GM19035 (cell line): ENCODE measurements at regions not wholly inside any gene's neighbourhood (a gene's known extent, or its start where the extent isn't known, plus 50 kb on each side); places are given as distances from the start of the nearest gene placed in this dataset.
"Not testable (repeated sequence)": the region's sequence is repeated elsewhere in the genome, so short reads cannot be mapped to it uniquely, and the experiment has no call there.

Experiments used
- ATAC-seq: cut with Tn5 transposase; IDR thresholded peaks from one replicate; pipeline ENCODE4 v1.9.1; 2021; ENCODE audit not compliant: unreplicated experiment

- no peak for ATAC-seq
Measured at GRCh38 chr11:42674436-42674835, 637.4 kb upstream of the API5 start.

DNA sequence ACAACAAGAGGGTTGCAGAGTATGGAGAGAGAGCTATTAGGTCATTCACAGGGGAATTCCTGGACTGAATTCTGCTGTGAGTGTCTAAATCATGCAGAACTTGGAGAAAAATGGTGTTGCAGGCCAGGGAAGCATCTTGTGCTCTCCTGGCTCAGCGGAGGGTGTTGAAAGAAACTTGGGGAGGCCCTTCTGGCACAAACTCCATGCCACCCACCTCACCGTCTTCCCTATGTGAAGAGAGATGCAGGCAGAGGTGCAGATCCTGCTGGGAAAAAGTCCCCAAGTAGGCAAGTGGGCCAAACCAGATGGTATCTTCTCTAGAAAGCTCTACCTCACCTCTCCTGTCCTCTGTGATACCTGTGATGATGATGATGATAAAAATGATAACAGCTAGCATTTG, 604.3 kb upstream of the API5 start:
- ATAC-seq: no peak

GRCh38 chr11:42709216-42709615, 602.6 kb upstream of the API5 start:
- no peak for ATAC-seq

DNA sequence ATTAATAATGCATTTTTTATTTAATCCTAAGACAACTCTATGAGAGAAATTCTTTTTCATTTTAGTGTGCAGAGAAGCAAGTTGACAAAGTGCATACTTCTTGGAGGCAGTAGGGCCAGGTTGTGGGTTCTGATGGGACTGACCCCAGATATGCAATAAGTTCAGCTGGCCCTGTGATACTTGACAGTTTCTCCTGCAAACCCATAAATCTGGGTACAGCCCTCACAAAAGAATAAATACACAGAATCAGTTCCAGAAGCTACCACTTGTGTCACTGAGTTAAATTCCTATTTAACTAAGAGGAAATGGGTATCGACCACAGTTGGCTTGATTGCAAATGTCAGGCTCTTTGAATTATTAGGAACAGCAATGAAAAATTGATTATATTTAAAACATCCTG, 598.5 kb upstream of the API5 start:
- no peak for ATAC-seq

GRCh38 chr11:42713753-42714152, 598.0 kb upstream of the API5 start:
- no peak for ATAC-seq

DNA sequence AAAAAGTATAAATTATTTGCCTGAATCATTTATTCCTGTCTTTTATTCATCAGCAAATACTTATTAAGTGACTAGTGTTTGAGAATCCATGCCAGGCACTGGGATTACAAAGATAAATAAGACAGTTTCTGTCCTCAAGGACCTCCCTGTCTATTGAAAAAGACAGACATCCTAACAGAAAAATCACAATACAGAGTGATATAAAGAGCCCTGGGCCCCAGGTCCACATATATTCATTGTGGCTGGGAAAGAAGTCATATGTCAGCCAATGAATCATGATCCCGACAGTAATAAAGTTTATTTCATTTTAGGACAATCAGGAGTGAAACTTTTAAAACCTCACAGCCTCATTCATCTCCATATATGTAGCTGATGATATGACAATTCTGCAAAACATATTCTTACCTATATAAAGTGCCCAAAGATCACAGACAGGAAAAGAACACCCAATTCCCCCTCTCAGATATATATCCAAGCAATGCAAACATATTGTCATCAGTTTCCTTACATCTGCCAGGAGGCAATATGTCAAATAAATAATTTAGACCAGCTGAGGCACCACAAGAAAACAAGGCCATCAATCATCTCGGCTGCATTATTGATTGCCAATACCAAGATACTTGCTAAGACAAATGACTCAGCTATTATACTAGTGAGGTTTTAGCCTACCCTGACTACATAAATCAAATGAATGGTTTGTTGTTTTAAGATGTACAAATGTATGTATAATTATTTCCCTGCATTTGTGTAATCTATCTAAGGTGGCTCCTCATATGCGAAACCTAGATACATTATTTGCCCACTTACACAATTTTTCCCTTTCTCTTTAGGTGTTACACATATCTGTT, 590.9 kb upstream of the API5 start:
- no peak for ATAC-seq

GRCh38 chr11:42727879-42728278, 583.9 kb upstream of the API5 start:
- no peak for ATAC-seq

GRCh38 chr11:42762348-42762747, 549.4 kb upstream of the API5 start:
- ATAC-seq: no peak

DNA sequence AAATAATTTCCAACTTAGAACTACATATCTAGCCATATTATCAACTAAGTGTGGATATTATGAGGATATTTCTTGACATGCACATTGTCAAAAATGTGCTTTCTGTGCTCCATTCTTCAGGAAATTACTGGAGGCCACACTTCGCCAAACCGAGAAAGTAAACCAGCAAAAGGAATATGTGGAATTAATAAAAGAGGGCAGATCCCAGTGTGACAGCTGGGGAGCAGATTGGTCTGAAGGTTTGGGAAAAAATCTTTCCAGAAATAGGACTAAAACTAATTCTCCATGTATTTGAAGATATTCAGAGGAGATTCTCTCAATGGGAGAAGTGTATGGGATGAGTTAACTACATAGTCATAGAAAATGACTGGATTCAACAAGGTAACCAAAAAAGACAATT, 546.9 kb upstream of the API5 start:
- ATAC-seq: no peak

GRCh38 chr11:42768576-42768975, 543.2 kb upstream of the API5 start:
- no peak for ATAC-seq

DNA sequence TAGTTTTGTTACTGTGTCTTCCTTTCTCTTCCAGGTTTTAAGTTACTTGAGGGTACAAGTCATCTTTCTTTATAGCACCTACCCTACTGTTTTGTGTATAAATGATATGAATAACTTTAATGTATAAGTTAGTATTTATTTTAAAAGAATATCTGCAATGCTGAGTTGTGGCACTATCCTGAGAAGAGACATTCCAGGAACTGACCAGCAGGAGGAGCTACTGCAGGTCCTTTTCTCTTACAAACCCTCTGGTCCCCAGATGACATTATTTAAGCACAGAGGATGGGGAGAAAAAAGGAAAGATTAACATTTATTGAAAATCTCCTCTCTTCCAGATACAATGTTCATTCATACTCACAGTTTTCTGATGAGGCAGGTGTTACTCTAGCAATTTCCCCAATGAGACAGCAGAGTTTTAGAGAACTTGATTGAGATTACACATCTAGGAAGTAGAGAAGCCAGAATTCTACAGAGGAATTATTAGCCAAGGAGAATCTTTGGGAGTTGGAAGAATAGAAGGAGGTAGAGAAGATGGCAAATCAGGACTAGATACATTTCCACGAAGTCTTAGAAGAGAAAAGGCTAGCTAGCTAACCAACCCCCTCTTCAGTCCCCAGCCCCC, 541.2 kb upstream of the API5 start:
- ATAC-seq: no peak

DNA sequence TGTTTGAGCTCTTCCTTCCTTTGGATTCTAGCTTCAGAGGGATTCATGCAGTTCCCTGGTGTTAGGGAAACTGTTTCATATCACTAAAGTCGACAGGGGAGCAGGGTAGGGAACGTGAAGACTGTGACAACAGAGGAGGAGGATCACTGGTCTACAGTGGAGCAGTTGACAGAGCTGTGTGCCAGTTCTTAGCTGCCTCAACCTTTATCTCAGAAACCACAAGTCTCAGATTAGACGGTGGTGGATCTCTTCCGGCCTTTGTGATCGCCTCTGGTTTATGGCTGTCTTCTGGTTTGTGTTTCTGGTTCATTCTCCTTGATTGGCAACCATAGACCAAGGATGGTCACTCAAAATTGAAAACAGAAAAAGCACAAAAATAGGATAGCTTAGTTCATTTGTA, 538.9 kb upstream of the API5 start:
- no peak for ATAC-seq

GRCh38 chr11:42773729-42774128, 538.1 kb upstream of the API5 start:
- ATAC-seq: no peak

DNA sequence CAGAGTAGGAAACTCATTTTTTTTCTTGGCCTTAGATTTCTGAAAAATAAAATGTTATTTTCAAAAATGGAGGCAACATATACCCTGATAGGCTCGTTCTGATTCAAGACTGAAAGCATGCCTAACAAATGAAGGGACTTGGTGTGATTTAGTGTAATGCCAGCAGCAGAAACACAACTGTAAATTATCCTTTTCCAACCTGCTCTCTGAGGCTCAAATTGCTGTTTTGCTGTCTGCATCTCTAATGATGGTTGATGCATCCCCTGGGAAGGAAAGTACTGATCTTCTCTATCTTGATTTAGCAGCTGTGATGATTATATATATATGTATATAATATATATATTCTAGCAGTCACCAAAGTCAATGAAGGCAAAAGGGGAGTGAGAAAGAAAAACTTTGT, 537.2 kb upstream of the API5 start:
- no peak for ATAC-seq

GRCh38 chr11:42777776-42778175, 534.0 kb upstream of the API5 start:
- no peak for ATAC-seq

DNA sequence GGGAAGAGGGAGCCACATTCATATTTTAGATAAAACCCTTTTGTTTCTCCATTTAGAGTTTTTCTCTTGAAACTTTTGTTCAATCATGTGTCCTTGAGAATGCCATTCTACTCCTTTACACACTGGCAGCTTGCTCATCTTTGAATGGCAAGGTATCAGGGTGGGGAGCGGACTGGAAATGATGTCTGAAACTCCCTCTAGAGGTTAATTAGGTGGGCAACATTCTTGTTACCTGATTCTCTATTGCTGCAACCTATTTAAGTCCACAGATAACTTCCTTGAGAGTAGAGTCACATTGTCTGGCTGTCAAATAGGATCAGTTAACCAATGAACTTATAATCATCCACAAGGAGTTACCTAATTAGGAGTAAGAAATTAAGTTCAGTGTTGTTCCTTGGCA, 533.6 kb upstream of the API5 start:
- no peak for ATAC-seq

- ATAC-seq: no peak
Measured at GRCh38 chr11:42779555-42779954, 532.2 kb upstream of the API5 start.

DNA sequence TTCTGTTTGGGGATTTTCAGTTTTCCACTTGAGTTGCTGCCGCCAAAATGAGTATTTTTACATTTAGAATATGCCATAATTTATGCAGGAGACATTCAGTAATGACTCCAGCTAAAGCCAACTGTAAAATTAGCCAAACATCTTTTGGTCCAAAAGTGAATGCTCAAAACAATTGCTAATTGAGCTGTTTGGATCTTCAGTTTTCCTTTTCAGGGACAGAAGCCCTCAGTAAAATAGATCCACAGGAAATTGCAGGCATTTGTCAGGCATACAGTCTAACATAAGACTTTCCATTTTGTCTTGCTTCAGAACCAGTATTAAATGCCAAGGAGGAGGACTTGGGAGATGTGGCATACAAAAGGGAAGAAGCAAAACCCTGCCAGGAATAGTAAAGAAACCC, 524.8 kb upstream of the API5 start:
- ATAC-seq: no peak

- ATAC-seq: not testable (repeated sequence)
Measured at GRCh38 chr11:42795483-42795882, 516.3 kb upstream of the API5 start.

- no peak for ATAC-seq
Measured at GRCh38 chr11:42800041-42800440, 511.8 kb upstream of the API5 start.

- ATAC-seq: peak; percentile 51
Measured at GRCh38 chr11:42802201-42802899, 509.4 kb upstream of the API5 start.

- ATAC-seq: no peak
Measured at GRCh38 chr11:42806191-42806590, 505.6 kb upstream of the API5 start.
